ENCODE measurements at regions not wholly inside any gene's neighbourhood (a gene's known extent, or its start where the extent isn't known, plus 50 kb on each side); places are given as distances from the start of the nearest gene placed in this dataset.

DNA sequence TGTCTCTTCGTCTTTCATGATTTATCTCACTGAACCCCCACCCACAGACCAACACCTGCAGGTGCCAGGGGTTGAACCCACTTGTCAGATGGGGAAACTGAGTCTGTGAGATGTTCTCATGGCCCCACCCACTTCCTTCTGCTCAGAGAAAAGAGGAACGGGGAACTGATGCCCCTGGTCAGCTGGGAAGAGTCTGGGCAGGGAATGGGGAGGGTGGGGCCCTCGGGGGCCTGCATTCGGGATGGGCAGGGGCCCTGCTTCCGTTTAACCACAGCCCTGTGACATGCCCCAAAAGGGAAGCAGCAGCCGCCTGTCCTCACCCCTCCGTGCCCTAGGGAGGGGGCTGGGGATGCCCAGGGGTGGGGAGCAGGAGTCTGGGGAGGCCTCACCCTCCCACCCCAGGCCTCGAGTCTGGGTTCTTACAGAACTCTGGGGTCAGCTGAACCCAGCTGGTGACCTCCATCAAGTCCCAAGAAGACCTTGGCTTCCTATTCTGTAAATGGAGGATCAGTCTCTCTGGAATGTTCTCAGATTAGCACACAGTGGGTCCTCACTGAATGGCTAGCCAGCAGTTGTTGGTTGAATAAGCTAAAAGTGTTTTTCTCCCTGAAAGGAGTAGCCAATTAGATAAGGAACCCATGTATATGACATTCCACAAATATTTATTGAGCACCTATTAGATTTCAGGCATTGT lies 81.5 kb downstream of the CEBPB start:
- POLR2A ChIA-PET: no interaction called here
- H3K4me3 ChIP-seq (ENCODE audit: low read depth, low read length): no peak overlapping the region
- CTCF ChIA-PET: interaction anchor here (1.0 kb wide), 1 partner anchor 9 kb away, joined by 4 read pairs; no protein-coding TSS in a partner anchor
- TF ChIP-seq, protein P1, sequence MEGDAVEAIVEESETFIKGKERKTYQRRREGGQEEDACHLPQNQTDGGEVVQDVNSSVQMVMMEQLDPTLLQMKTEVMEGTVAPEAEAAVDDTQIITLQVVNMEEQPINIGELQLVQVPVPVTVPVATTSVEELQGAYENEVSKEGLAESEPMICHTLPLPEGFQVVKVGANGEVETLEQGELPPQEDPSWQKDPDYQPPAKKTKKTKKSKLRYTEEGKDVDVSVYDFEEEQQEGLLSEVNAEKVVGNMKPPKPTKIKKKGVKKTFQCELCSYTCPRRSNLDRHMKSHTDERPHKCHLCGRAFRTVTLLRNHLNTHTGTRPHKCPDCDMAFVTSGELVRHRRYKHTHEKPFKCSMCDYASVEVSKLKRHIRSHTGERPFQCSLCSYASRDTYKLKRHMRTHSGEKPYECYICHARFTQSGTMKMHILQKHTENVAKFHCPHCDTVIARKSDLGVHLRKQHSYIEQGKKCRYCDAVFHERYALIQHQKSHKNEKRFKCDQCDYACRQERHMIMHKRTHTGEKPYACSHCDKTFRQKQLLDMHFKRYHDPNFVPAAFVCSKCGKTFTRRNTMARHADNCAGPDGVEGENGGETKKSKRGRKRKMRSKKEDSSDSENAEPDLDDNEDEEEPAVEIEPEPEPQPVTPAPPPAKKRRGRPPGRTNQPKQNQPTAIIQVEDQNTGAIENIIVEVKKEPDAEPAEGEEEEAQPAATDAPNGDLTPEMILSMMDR (IDR thresholded peaks at IDR 0.05; ENCODE audit: insufficient read depth, low read length, missing control alignments): no peak
- no peak for DNase-seq (ENCODE audit: low read depth, low spot score)

- ChIA-PET CTCF (interaction anchor here (0.8 to 1.0 kb wide), 2 partner anchors 8 kb away, joined by 4 read pairs; no protein-coding TSS in a partner anchor), POLR2A (no interaction called here)
- DNase-seq (ENCODE audit: low read depth, low spot score): no peak
- no peak overlapping the region for H3K4me3 ChIP-seq (ENCODE audit: low read depth, low read length)
- TF ChIP-seq, protein P1 (IDR thresholded peaks at IDR 0.05; ENCODE audit: insufficient read depth, low read length, missing control alignments): no peak
Measured at GRCh38 chr20:50272724-50273446, 82.3 kb downstream of the CEBPB start.

- ChIA-PET CTCF (interaction anchor here (0.8 kb wide), 2 partner anchors 9 to 191 kb away, joined by 3 to 4 read pairs; no protein-coding TSS in a partner anchor), POLR2A (no interaction called here)
- TF ChIP-seq, protein P1 (IDR thresholded peaks at IDR 0.05; ENCODE audit: insufficient read depth, low read length, missing control alignments): no peak
- no peak for DNase-seq (ENCODE audit: low read depth, low spot score)
- H3K4me3 ChIP-seq (ENCODE audit: low read depth, low read length): no peak overlapping the region
Measured at GRCh38 chr20:50273601-50274491, 83.2 kb downstream of the CEBPB start.

- ChIA-PET CTCF (interaction anchor here (0.8 to 1.3 kb wide), 2 partner anchors 10 to 190 kb away, joined by 3 to 4 read pairs; no protein-coding TSS in a partner anchor), POLR2A (no interaction called here)
- DNase-seq (ENCODE audit: low read depth, low spot score): no peak
- TF ChIP-seq, protein P1 (IDR thresholded peaks at IDR 0.05; ENCODE audit: insufficient read depth, low read length, missing control alignments): no peak
- no peak overlapping the region for H3K4me3 ChIP-seq (ENCODE audit: low read depth, low read length)
Measured at GRCh38 chr20:50274570-50275430, 84.2 kb downstream of the CEBPB start.

GRCh38 chr20:50276119-50277063 lies 85.8 kb downstream of the CEBPB start:
- ChIA-PET CTCF (interaction anchor here (1.3 kb wide), 1 partner anchor 9 kb away, joined by 4 read pairs; no protein-coding TSS in a partner anchor), POLR2A (no interaction called here)
- TF ChIP-seq, protein P1 (IDR thresholded peaks at IDR 0.05; ENCODE audit: insufficient read depth, low read length, missing control alignments): no peak
- no peak overlapping the region for H3K4me3 ChIP-seq (ENCODE audit: low read depth, low read length)
- no peak for DNase-seq (ENCODE audit: low read depth, low spot score)

Data from AG04449 (cell line).